HFF-Myc (cell line): ENCODE measurements at regions not wholly inside any gene's neighbourhood (a gene's known extent, or its start where the extent isn't known, plus 50 kb on each side); places are given as distances from the start of the nearest gene placed in this dataset.

Experiments
- DNase-seq: peaks from one replicate; pipeline ENCODE4 v3.0.0-alpha.2; 2011; ENCODE audit warnings: low read depth; ENCODE audit errors: extremely low read depth
- H3K4me3 ChIP-seq: replicated peaks from 2 replicates; pipeline ENCODE4 v1.5.1; 2011; ENCODE audit warnings: low read depth, mild to moderate bottlenecking, control low read depth, low read length
- TF ChIP-seq, protein P1 (sequence below): IDR thresholded peaks from 2 replicates; pipeline ENCODE4 v1.5.1; 2012; ENCODE audit warnings: mild to moderate bottlenecking, low read depth, low read length, control low read depth; ENCODE audit errors: missing control alignments

- no peak overlapping the region for H3K4me3 ChIP-seq
- TF ChIP-seq, protein P1, sequence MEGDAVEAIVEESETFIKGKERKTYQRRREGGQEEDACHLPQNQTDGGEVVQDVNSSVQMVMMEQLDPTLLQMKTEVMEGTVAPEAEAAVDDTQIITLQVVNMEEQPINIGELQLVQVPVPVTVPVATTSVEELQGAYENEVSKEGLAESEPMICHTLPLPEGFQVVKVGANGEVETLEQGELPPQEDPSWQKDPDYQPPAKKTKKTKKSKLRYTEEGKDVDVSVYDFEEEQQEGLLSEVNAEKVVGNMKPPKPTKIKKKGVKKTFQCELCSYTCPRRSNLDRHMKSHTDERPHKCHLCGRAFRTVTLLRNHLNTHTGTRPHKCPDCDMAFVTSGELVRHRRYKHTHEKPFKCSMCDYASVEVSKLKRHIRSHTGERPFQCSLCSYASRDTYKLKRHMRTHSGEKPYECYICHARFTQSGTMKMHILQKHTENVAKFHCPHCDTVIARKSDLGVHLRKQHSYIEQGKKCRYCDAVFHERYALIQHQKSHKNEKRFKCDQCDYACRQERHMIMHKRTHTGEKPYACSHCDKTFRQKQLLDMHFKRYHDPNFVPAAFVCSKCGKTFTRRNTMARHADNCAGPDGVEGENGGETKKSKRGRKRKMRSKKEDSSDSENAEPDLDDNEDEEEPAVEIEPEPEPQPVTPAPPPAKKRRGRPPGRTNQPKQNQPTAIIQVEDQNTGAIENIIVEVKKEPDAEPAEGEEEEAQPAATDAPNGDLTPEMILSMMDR = no peak
- no peak for DNase-seq
Observed at GRCh38 chr9:89984214-89984613, 379.4 kb downstream of the GADD45G start.

- no peak for DNase-seq
- TF ChIP-seq, protein P1 = no peak
- H3K4me3 ChIP-seq = no peak overlapping the region
Observed at GRCh38 chr9:89985068-89985467, 380.3 kb downstream of the GADD45G start.

GRCh38 chr9:89986190-89986589, 381.4 kb downstream of the GADD45G start:
- no peak for DNase-seq
- TF ChIP-seq, protein P1 = no peak
- no peak overlapping the region for H3K4me3 ChIP-seq

DNA sequence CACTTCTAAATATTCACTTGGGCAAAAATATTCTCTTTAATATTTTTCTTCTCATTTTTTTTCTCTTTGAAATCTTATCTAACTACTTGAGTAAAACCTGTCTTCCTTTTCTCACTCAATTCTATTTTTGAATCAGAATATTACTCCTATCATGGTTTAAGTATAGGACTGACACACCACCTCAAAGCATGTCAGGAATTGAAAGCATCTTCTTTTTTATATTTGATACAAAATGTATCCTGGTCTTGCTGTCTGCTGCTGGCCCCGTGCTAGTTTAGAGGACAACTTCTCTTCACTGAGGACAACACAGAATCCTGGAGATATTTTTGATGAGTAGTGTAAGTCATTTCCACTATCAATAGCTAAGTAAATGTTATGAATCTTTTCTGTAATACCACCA, 383.6 kb downstream of the GADD45G start:
- TF ChIP-seq, protein P1 = no peak
- no peak overlapping the region for H3K4me3 ChIP-seq
- no peak for DNase-seq

- no peak for DNase-seq
- TF ChIP-seq, protein P1 = no peak
- H3K4me3 ChIP-seq = no peak overlapping the region
Observed at GRCh38 chr9:89991204-89991790, 386.5 kb downstream of the GADD45G start.

DNA sequence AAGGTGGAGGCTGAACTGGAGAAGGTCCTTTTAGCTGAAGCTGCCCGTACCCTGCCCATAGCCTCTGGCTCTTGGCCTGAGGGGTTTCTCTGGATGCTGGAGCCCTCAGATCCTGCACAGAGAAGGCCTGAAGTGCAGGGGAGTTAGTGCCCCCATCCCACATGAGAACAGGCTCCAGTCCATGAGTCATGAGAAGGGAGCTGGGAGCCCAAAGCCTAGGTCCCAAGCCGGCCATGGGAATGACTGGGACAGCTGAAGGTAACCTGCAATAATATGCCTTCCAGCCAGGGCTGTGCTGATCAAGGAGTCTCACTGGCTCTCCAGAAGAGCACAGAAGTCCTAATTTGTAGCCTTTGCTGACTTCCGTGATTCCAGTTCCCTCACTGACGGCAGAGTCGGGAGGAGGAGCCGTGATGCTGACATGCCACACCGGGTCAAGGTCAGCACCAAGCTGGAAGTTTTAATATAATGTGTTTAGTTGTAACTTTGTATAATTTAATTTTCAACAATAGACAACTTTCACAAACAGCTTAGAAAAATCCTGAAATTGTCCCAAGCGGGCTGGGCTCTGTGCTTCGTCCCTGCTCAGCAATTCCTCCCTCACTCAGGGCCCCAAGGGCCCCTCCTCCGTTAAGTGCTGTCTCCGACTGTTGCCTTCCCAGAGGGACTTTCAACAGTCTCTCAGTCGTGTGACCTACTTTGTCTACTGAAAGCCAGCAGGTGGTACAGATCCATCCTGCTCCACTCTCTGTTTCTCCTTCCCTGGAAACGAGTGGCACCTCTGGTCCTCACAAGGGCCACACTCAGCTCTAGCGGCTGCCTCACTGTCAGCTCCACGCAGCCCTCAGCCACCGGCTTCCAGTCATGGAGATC, 387.8 kb downstream of the GADD45G start:
- no peak overlapping the region for H3K4me3 ChIP-seq
- TF ChIP-seq, protein P1 = no peak
- DNase-seq = no peak
